Activated naive CD8-positive, alpha-beta T cell treated with anti-CD3 and anti-CD28 coated beads, Interleukin-2, amount 10 ng/mL, durations not matched to agents 7 days and 5 days (primary cell): ENCODE measurements at regions not wholly inside any gene's neighbourhood (a gene's known extent, or its start where the extent isn't known, plus 50 kb on each side); places are given as distances from the start of the nearest gene placed in this dataset.
"Not testable (repeated sequence)": the region's sequence is repeated elsewhere in the genome, so short reads cannot be mapped to it uniquely, and the experiment has no call there.

Source experiments
- ATAC-seq: fragments of 150-1000 bp; cut with Tn5 transposase; one replicate; pipeline ENCODE4 v1.10.0; 2021; ENCODE audit warnings: low read depth, moderate library complexity
- POLR2A ChIA-PET: fragments of 350-600 bp; sonication (Branson Sonifier 250); formaldehyde crosslinking; loops from one replicate; lab custom pipeline; 2021; ENCODE audit warnings: antibody characterized with exemption; lab: Charles Lee
- DNase-seq: peaks from one replicate; pipeline ENCODE4 v3.0.0; 2021
- H3K27ac Mint-ChIP-seq: one replicate; pipeline ENCODE4 v1.8.0; 2022; ENCODE audit warnings: mild to moderate bottlenecking, mixed read lengths
- H3K27me3 Mint-ChIP-seq: one replicate; pipeline ENCODE4 v1.8.0; 2022; ENCODE audit warnings: mild to moderate bottlenecking, moderate library complexity, mixed read lengths
- H3K36me3 Mint-ChIP-seq: one replicate; pipeline ENCODE4 v1.8.0; 2021; ENCODE audit warnings: mild to moderate bottlenecking, mixed read lengths
- H3K4me1 Mint-ChIP-seq: one replicate; pipeline ENCODE4 v1.8.0; 2021; ENCODE audit warnings: mixed read lengths
- H3K4me3 Mint-ChIP-seq: one replicate; pipeline ENCODE4 v1.8.0; 2022; ENCODE audit warnings: mild to moderate bottlenecking, moderate library complexity, mixed read lengths
- H3K9me3 Mint-ChIP-seq: one replicate; pipeline ENCODE4 v1.8.0; 2021; ENCODE audit warnings: mixed read lengths

DNA sequence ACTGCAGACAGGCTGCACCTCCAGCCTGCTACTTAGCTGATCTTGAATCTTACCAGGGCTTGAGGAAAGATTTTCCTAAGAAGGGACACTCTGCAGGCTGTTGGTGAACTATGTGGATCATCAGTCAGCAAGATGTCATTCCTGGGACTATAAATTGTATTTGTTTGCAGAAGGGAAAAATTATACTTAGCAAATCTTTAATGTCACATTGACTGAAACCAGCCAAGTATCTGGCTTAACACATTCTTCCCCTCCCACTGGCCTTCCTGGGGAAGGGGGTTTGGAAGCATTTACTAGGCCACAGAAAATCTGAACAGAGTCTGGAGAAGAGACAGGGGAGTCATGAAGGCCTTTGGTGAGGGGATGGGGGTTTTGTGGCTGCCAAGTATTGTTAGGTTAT, 156.7 kb upstream of the EOLA2 start:
- no peak overlapping the region for H3K27ac Mint-ChIP-seq
- no peaks in the 10 kb centered on the region for H3K9me3 Mint-ChIP-seq
- ATAC-seq (no peak), DNase-seq (no peak)
- H3K4me3 Mint-ChIP-seq: no peak overlapping the region
- no peaks in the 10 kb centered on the region for H3K4me1 Mint-ChIP-seq
- peaks cover 6% of the 10 kb centered on the region for H3K27me3 Mint-ChIP-seq
- no peaks in the 10 kb centered on the region for H3K36me3 Mint-ChIP-seq
- POLR2A ChIA-PET: no interaction called here

DNA sequence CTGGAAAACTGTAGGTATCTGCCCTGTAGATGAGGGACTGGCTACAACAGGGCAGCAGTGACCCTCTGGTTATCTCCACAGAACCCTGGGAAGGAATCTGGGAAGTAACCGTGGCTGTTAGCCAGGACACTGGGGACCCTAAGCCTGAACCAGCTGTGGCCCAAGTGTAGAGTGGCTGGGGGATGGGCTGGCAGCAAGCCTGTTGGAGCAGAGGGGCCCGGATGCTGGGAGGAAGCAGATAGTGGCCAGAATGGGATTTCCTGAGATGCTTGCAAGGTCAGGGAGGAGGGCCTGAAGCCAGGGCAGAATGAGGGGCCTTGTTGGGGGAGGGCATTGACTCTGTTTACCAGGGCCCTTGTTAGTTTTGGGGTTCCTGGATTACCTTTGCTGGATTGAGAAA, 161.0 kb upstream of the EOLA2 start:
- Mint-ChIP-seq H3K4me1 (no peaks in the 10 kb centered on the region), H3K4me3 (no peak overlapping the region), H3K27ac (no peak overlapping the region), H3K27me3 (peaks cover 6% of the 10 kb centered on the region), H3K36me3 (no peaks in the 10 kb centered on the region), H3K9me3 (no peaks in the 10 kb centered on the region)
- ATAC-seq (no peak), DNase-seq (no peak)
- POLR2A ChIA-PET: no interaction called here

DNA sequence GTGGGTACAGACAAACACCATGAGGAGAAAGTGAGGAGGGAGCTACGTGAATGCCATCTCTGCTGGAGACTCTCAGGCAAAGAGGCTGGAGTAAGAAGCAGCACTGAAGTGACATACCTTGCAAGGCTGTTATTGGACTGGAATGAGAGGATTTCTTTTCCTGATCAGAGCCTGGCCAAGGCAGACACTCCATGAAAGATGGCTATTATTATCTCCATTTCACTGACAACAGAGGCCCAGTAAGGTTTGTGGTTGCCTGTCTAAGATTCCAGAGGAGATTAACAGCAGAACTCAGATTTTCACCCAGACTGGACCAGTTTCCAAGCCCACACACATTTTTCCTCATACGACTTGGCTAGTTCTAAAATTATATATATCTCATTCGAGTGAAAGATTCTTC, 162.0 kb upstream of the EOLA2 start:
- POLR2A ChIA-PET: no interaction called here
- H3K9me3 Mint-ChIP-seq: no peaks in the 10 kb centered on the region
- DNase-seq: no peak
- no peaks in the 10 kb centered on the region for H3K36me3 Mint-ChIP-seq
- H3K4me3 Mint-ChIP-seq: no peak overlapping the region
- no peak for ATAC-seq
- peaks cover 3% of the 10 kb centered on the region for H3K27me3 Mint-ChIP-seq
- no peak overlapping the region for H3K27ac Mint-ChIP-seq
- H3K4me1 Mint-ChIP-seq: no peaks in the 10 kb centered on the region

DNA sequence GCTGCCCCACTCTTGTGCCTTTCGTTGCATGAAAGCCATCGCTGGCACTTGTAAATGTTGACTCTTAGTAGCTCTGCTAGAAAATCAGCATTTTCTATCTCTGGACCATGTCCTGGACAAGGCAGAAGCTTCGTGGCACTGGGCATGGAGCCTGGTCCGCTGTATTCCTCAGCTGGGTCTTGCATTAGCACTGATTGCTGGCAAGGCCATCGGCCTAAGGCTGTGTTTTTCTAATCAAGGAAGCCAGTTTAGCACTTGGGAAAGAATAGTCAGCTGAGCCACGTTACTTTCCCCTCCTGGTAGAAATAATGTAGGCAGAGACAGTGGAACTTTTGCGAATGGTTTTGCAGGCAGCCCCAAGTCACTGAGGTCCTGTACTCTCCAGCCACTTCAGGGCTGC, 180.2 kb upstream of the EOLA2 start:
- DNase-seq: no peak
- no peak overlapping the region for H3K27ac Mint-ChIP-seq
- H3K9me3 Mint-ChIP-seq: no peaks in the 10 kb centered on the region
- H3K36me3 Mint-ChIP-seq: no peaks in the 10 kb centered on the region
- ATAC-seq: no peak
- H3K4me3 Mint-ChIP-seq: no peak overlapping the region
- POLR2A ChIA-PET: no interaction called here
- no peaks in the 10 kb centered on the region for H3K4me1 Mint-ChIP-seq
- H3K27me3 Mint-ChIP-seq: peaks cover 5% of the 10 kb centered on the region

DNA sequence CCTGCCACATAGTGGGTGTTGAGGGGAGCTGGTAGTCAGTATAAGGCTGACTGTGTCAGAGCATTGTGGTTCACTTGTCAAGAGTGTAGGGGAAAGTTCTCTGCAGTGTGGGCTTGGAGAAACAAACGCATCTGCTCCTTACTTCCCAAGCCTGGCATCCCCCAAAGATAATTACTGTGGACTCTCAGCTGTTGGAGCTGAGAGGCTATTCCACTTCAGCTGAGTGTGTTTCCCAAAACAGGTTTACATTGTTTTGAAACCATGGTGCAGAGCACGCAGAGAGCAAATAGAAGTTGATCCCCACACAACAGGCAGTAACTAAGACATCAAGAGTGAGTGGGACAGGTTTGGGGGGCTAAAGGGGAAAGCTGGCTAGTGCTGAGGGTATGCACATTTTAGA, 181.0 kb upstream of the EOLA2 start:
- H3K27me3 Mint-ChIP-seq: peaks cover 9% of the 10 kb centered on the region
- POLR2A ChIA-PET: no interaction called here
- no peak for DNase-seq
- H3K9me3 Mint-ChIP-seq: no peaks in the 10 kb centered on the region
- peaks cover 2% of the 10 kb centered on the region for H3K4me1 Mint-ChIP-seq
- H3K36me3 Mint-ChIP-seq: no peaks in the 10 kb centered on the region
- H3K4me3 Mint-ChIP-seq: no peak overlapping the region
- no peak overlapping the region for H3K27ac Mint-ChIP-seq
- no peak for ATAC-seq

DNA sequence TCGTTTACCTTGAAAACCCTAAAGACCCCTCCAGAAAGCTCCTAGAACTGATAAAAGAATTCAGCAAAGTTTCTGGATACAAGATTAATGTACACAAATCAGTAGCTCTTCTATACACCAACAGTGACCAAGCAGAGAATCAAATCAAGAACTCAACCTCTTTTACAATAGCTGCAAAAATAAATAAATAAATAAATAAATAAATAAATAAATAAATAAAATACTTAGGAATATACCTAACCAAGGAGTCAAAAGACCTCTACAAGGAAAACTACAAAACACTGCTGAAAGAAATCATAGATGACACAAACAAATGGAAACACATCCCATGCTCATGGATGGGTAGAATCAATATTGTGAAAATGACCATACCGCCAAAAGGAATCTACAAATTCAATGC, 186.8 kb upstream of the EOLA2 start:
- POLR2A ChIA-PET, H3K36me3 Mint-ChIP-seq, H3K4me1 Mint-ChIP-seq, ATAC-seq, H3K27ac Mint-ChIP-seq, H3K4me3 Mint-ChIP-seq, H3K9me3 Mint-ChIP-seq, H3K27me3 Mint-ChIP-seq, DNase-seq: not testable (repeated sequence)

DNA sequence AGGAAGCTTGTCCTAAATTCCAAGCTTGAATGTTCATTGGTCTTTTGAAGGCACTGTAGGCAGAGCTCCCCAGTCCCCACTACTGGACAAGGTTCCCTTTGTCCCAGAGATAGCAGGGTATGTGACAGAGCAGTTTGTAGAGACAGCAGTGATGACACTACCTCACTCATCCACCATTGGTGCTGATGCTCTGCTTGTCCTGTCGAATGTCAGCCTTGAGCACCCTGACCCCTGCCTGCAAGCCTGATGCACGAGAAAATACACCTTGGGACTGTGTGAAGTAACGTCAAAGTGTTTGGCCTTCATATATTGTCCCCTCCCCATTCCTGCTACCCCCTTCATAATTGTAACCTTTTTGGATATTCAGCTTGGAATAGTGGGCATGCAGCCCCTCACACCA, 188.9 kb upstream of the EOLA2 start:
- Mint-ChIP-seq H3K9me3 (no peaks in the 10 kb centered on the region), H3K27ac (no peak overlapping the region)
- POLR2A ChIA-PET: no interaction called here

DNA sequence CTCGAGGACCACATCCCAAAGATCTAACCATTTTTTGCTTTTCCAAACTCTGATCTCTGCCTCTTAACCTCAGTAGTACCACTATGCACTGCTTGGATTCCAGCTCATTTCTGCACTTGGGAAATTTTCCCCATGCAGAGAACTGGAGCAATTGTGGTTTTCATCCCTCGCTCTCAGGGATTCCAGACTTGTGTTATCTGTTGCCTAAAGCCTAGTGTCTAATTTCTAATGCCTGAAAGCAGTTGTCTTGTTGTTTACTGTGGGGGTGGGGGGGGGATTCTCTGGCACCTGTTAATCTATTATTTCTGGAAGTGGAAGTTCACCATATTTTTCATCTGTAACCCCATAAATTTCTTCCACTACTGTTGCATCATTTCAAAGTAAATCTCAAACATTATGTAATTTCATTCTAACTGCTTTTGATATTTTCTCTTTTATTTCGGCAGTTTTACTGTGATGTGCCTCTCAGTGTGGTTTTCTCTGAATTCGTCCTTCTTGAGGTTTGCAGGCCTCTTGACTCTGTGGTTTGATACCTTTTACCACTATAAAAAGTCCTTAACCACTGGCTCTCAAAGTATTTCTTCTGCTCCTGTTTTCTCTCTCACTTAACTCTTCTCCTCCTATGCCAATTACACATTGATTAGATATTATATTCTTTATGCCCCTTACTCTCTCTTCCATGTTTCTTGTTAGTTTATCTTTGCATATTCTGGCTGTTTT, 205.6 kb upstream of the EOLA2 start:
- Mint-ChIP-seq H3K4me3 (no peak overlapping the region), H3K27ac (no peak overlapping the region), H3K4me1 (peaks cover 9% of the 10 kb centered on the region), H3K9me3 (no peaks in the 10 kb centered on the region), H3K27me3 (peaks cover 11% of the 10 kb centered on the region), H3K36me3 (no peaks in the 10 kb centered on the region)
- ATAC-seq: no peak
- DNase-seq: no peak
- POLR2A ChIA-PET: no interaction called here

More for the DNA sequence above, 188.9 kb upstream of the EOLA2 start:
- ATAC-seq (no peak), DNase-seq (no peak)
- H3K4me3 Mint-ChIP-seq: no peak overlapping the region
- H3K27me3 Mint-ChIP-seq: peaks cover 7% of the 10 kb centered on the region
- peaks cover 2% of the 10 kb centered on the region for H3K4me1 Mint-ChIP-seq
- no peaks in the 10 kb centered on the region for H3K36me3 Mint-ChIP-seq

DNA sequence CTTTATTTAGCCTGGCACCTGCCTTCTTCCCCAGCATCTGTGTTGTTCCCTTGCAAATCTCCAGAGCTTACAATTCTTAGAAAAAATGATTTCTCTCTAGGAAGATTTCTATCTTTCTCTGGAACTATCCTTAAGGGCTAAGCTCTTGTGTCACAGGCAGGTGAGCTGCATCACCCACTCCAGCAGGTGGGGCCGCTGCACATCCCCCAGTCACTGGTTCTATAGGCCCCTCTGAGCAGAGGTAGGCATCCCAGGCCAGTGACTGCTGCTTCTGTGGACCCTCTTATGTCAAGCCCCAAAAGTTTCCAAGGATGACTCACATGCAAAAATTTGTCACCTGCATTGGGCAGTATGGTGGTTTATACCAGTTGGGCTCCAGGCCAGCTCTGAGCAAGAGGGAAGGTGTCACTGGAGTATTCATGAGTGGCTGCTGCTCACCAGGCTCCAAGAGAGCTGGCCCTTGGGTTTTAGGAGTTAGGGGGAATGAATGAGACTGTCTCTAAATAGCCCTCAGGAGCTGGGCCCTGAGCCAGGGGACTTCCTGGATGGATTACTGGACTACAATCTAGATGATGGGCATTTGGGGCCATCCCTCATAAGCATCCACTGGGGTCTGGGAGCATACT, 208.1 kb upstream of the EOLA2 start:
- peaks cover 18% of the 10 kb centered on the region for H3K4me1 Mint-ChIP-seq
- POLR2A ChIA-PET: no interaction called here
- DNase-seq: no peak
- no peak for ATAC-seq
- peaks cover 8% of the 10 kb centered on the region for H3K27me3 Mint-ChIP-seq
- no peaks in the 10 kb centered on the region for H3K36me3 Mint-ChIP-seq
- H3K27ac Mint-ChIP-seq: no peak overlapping the region
- H3K9me3 Mint-ChIP-seq: no peaks in the 10 kb centered on the region
- no peak overlapping the region for H3K4me3 Mint-ChIP-seq

DNA sequence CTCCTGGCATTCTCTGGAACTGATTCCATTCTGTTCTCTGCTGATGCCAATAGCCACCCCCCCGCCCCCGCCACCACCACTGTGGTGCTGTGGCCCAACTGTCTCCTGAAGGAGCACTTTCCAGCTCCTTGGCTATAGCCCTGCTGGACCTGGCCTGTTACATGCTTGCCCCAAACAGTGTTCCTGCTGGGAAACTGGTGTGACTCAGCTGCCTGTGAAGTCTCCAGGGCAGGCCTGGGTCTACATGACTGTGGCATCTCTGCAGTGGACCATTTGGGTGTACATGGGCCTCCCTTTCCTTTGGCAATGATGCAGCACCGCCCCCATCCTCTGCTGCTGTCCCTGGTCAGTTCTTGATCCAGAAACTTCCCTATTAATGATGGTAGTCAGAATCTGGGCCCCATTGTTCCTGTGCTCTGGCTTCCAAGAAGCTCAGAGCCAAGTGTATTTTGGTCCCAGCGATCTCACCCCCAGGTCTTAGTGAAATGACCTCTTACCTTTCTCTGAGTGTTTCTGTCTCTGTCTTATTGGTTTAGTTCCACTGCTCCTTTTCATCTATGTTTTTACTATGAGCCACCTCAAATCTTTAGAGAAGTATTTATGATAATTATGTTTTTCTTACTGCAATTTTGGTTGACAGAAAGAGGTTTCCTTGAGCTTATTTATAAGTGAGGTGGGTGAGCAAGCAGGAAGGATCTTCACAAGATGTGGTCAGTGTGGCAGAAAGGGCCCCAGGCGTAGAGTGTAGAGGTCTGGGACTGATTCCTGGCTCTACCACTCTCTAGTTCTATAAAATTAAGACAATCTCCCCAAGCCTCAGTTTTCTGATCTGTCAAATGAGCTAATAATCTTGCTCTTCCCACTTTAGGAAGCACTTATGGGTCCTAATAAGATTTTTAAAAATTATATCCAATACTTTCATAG, 210.7 kb upstream of the EOLA2 start:
- no peaks in the 10 kb centered on the region for H3K27me3 Mint-ChIP-seq
- H3K36me3 Mint-ChIP-seq: no peaks in the 10 kb centered on the region
- H3K27ac Mint-ChIP-seq: no peak overlapping the region
- peaks cover 15% of the 10 kb centered on the region for H3K4me1 Mint-ChIP-seq
- POLR2A ChIA-PET: no interaction called here
- no peak for DNase-seq
- H3K9me3 Mint-ChIP-seq: no peaks in the 10 kb centered on the region
- no peak for ATAC-seq
- H3K4me3 Mint-ChIP-seq: no peak overlapping the region

DNA sequence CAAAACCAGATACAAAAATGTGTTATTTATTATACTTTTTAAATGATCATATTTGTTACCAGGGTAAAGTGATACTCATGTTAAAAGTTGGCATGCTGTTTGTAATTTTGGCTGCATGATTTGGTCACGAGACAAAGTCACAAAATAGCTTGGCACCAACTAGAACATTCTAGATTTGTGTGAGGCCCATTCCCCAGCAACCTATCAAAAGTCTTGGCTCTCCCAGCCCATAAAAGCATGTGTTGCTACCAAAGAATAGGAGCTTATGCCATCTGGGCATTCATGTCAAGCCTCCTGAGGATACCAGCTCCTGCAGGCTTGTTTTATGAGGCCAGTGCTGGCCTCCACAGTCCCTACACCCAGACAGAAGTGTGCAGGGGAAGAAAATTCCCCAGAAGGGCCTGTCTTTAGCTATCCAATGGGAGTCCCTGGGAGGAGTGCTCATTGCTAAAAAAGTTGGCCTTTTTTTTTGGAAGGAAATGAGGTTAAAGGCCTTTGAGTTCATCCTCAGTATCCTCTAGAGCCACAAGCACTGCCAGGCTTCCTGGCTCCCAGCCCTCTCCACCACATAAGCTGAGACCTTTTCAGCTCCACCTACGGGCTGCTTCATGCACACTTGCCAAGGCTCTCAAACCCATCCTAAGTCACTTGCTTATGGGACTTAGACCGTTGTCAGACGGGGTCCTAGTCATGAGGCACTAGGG, 211.9 kb upstream of the EOLA2 start:
- no peak overlapping the region for H3K27ac Mint-ChIP-seq
- no peak for ATAC-seq
- DNase-seq: no peak
- no peak overlapping the region for H3K4me3 Mint-ChIP-seq
- H3K36me3 Mint-ChIP-seq: no peaks in the 10 kb centered on the region
- no peaks in the 10 kb centered on the region for H3K9me3 Mint-ChIP-seq
- H3K4me1 Mint-ChIP-seq: peaks cover 12% of the 10 kb centered on the region
- POLR2A ChIA-PET: no interaction called here
- H3K27me3 Mint-ChIP-seq: no peaks in the 10 kb centered on the region

DNA sequence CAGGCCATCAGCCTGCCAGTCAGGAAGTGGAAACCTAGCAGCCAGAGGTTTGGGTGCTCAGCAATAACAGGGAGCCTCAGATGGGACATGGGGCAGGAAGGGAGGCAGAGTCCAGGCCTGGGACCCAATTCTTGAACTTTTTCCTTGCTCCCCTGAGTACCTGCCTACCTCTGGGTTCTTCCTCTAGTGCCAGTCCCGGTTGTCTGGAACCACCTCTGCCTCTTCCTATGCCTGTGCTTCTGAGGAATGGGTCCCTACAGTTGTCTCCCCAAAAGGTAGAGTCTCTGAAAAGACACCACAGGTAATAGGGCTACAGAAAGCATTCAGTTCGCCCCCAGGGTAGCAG, 212.4 kb upstream of the MAMLD1 start:
- H3K9me3 Mint-ChIP-seq: no peaks in the 10 kb centered on the region
- POLR2A ChIA-PET: no interaction called here
- no peak overlapping the region for H3K4me3 Mint-ChIP-seq
- DNase-seq: no peak
- H3K27me3 Mint-ChIP-seq: no peaks in the 10 kb centered on the region
- ATAC-seq: no peak
- no peak overlapping the region for H3K27ac Mint-ChIP-seq
- H3K4me1 Mint-ChIP-seq: peaks cover 12% of the 10 kb centered on the region
- no peaks in the 10 kb centered on the region for H3K36me3 Mint-ChIP-seq

DNA sequence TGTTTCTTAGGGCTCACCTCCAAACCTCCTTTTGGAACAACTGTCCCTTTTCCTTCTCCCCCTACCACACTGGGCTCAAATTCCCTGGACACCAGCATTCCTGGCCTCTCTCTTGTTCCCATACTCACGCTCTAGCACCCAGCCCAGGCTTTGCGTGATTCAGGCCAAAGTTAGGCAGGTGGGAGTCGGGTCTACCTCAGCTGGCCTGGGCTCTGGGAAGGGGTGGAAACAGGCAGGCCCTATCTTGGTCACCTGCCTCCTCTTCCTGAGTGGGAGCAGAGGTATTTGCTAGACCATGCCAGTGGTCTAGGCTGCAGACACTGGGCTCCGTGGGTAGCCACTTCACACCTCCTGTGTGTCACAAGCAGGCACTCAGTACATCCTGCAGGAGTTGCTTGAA, 211.1 kb upstream of the MAMLD1 start:
- peaks cover 12% of the 10 kb centered on the region for H3K4me1 Mint-ChIP-seq

More for the DNA sequence above, 211.1 kb upstream of the MAMLD1 start:
- POLR2A ChIA-PET: no interaction called here
- H3K4me3 Mint-ChIP-seq: no peak overlapping the region
- ATAC-seq (no peak), DNase-seq (no peak)
- no peak overlapping the region for H3K27ac Mint-ChIP-seq
- H3K27me3 Mint-ChIP-seq: no peaks in the 10 kb centered on the region
- no peaks in the 10 kb centered on the region for H3K36me3 Mint-ChIP-seq
- H3K9me3 Mint-ChIP-seq: no peaks in the 10 kb centered on the region
